ENCODE measurements at regions not wholly inside any gene's neighbourhood (a gene's known extent, or its start where the extent isn't known, plus 50 kb on each side); places are given as distances from the start of the nearest gene placed in this dataset.

GRCh38 chr11:79663017-79663416 is 222.2 kb upstream of the TENM4 start:
- H3K36me3 Mint-ChIP-seq (ENCODE audit: insufficient read depth in 1 of 3, low read depth in 3 of 3) = no peaks in the 10 kb centered on the region
- DNase-seq = no peak
- H3K18ac ChIP-seq (ENCODE audit: insufficient read length, low read depth, low read length) = no peak overlapping the region
- no peak overlapping the region for H2AFZ ChIP-seq (ENCODE audit: low read length)
- no peak overlapping the region for H3T11ph ChIP-seq (ENCODE audit: low read length)
- no peak overlapping the region for H2BK5ac ChIP-seq (ENCODE audit: insufficient read length, low read length)
- H2BK20ac ChIP-seq (ENCODE audit: low read depth, low read length, poor library complexity, severe bottlenecking) = no peak overlapping the region
- H3K4me1 ChIP-seq (ENCODE audit: insufficient read depth, low read length) = peaks cover 3% of the 10 kb centered on the region; the same call in 1 of the 2 replicates
- H4K8ac ChIP-seq (replicated peaks; ENCODE audit: insufficient read length, low read depth, low read length) = no peak overlapping the region
- no peak overlapping the region for H2BK15ac ChIP-seq (ENCODE audit: low read depth, low read length)
- H3K56ac ChIP-seq (ENCODE audit: insufficient read length, low read depth, low read length) = no peak overlapping the region
- H3K23ac ChIP-seq (ENCODE audit: insufficient read length, low read depth, low read length) = no peak overlapping the region
- no peak overlapping the region for H3K4me2 ChIP-seq (ENCODE audit: insufficient read depth, insufficient read length, low read length)
- H3K27ac ChIP-seq (ENCODE audit: insufficient read length, low read depth, low read length) = no peak overlapping the region
- no peak overlapping the region for H4K91ac ChIP-seq (ENCODE audit: insufficient read length, low read depth, low read length)
- no peaks in the 10 kb centered on the region for H3K9me3 Mint-ChIP-seq
- no peaks in the 10 kb centered on the region for H3K9me3 ChIP-seq (ENCODE audit: control insufficient read depth, low read depth, low read length)
- no peaks in the 10 kb centered on the region for H3K79me1 ChIP-seq (ENCODE audit: insufficient read depth, low read depth, low read length, poor library complexity, severe bottlenecking)
- H2BK12ac ChIP-seq (ENCODE audit: insufficient read length, low read depth, low read length) = no peak overlapping the region
- no peaks in the 10 kb centered on the region for H3K27me3 ChIP-seq (ENCODE audit: insufficient read depth, low read length)
- H3K14ac ChIP-seq (ENCODE audit: insufficient read depth, low read length) = no peak overlapping the region
- H3K23me2 ChIP-seq (ENCODE audit: insufficient read length, low read depth, low read length, poor library complexity, severe bottlenecking) = no peaks in the 10 kb centered on the region
- no peak overlapping the region for H3K4me3 Mint-ChIP-seq
- H3K27me3 Mint-ChIP-seq (ENCODE audit: low read depth) = no peaks in the 10 kb centered on the region
- WGBS (ENCODE audit: extremely low coverage, insufficient read length, low lambda C conversion rate) = no CpG with 5 or more reads among the region's 2 CpGs
- H4K5ac ChIP-seq (ENCODE audit: insufficient read length, low read depth, low read length) = no peak overlapping the region
- H3K4ac ChIP-seq (ENCODE audit: low read depth, low read length) = no peak overlapping the region
- no peaks in the 10 kb centered on the region for H4K20me1 ChIP-seq (ENCODE audit: control insufficient read depth, insufficient read depth, insufficient read length)
- H3K9ac ChIP-seq (ENCODE audit: extremely low read depth, insufficient read length, low read length) = no peak overlapping the region
- no peak for TF ChIP-seq CTCF (conservative IDR thresholded peaks at IDR 0.05)
- no peak overlapping the region for H2BK120ac ChIP-seq (ENCODE audit: low read depth, low read length, poor library complexity, severe bottlenecking)
- H3K27ac Mint-ChIP-seq = no peak overlapping the region
- H2AK5ac ChIP-seq (ENCODE audit: insufficient read length, low read length) = no peak overlapping the region
- peaks cover 5 to 9% of the 10 kb centered on the region in 2 experiments for H3K4me1 Mint-ChIP-seq
- no peaks in the 10 kb centered on the region for H3K79me2 ChIP-seq (ENCODE audit: insufficient read depth, low read length)

Measured in H9 (cell line).